Activated naive CD4-positive, alpha-beta T cell treated with anti-CD3 and anti-CD28 coated beads for 36 hours (primary cell): ENCODE measurements at regions not wholly inside any gene's neighbourhood (a gene's known extent, or its start where the extent isn't known, plus 50 kb on each side); places are given as distances from the start of the nearest gene placed in this dataset.

Source experiments
- CTCF ChIA-PET: fragments of 350-600 bp; sonication (Branson Sonifier 250); formaldehyde crosslinking; loops from one replicate; lab custom pipeline; 2021; ENCODE audit warnings: antibody characterized with exemption; lab: Charles Lee
- DNase-seq: peaks from one replicate; pipeline ENCODE4 v3.0.0-alpha.2; 2020
- H3K27ac Mint-ChIP-seq: one replicate; pipeline ENCODE4 v1.8.0; 2021; ENCODE audit warnings: mild to moderate bottlenecking, mixed read lengths
- H3K27me3 Mint-ChIP-seq: one replicate; pipeline ENCODE4 v1.8.0; 2021; ENCODE audit warnings: low read depth, mixed read lengths
- H3K36me3 Mint-ChIP-seq: one replicate; pipeline ENCODE4 v1.8.0; 2021; ENCODE audit warnings: low read depth, mixed read lengths
- H3K4me1 Mint-ChIP-seq: one replicate; pipeline ENCODE4 v1.8.0; 2021; ENCODE audit warnings: low read depth, mixed read lengths
- H3K4me3 Mint-ChIP-seq: one replicate; pipeline ENCODE4 v1.8.0; 2021; ENCODE audit warnings: mild to moderate bottlenecking, moderate library complexity, mixed read lengths
- H3K9me3 Mint-ChIP-seq: one replicate; pipeline ENCODE4 v1.8.0; 2021; ENCODE audit warnings: mixed read lengths
- intact Hi-C: fragments of 100-400 bp; cut with micrococcal nuclease; formaldehyde crosslinking; loops from one replicate; pipeline ENCODE4 v1.15.1; 2023

GRCh38 chr3:31442755-31443154 lies 90.0 kb upstream of the STT3B start:
- no peaks in the 10 kb centered on the region for H3K27me3 Mint-ChIP-seq
- intact Hi-C loops, result loop anchor here (10.0 kb wide), 1 partner anchor 668 kb away; no protein-coding TSS in a partner anchor
- no peak overlapping the region for H3K27ac Mint-ChIP-seq
- H3K4me3 Mint-ChIP-seq, result no peak overlapping the region
- H3K36me3 Mint-ChIP-seq, result no peaks in the 10 kb centered on the region
- peaks cover 4% of the 10 kb centered on the region for H3K4me1 Mint-ChIP-seq
- H3K9me3 Mint-ChIP-seq, result peaks cover 2% of the 10 kb centered on the region
- CTCF ChIA-PET, result no interaction called here
- no peak for DNase-seq

GRCh38 chr3:31444220-31445142 lies 88.2 kb upstream of the STT3B start:
- CTCF ChIA-PET, result no interaction called here
- peaks cover 3% of the 10 kb centered on the region for H3K36me3 Mint-ChIP-seq
- no peak overlapping the region for H3K4me3 Mint-ChIP-seq
- no peak overlapping the region for H3K27ac Mint-ChIP-seq
- H3K4me1 Mint-ChIP-seq, result peaks cover 15% of the 10 kb centered on the region
- peaks cover 6% of the 10 kb centered on the region for H3K9me3 Mint-ChIP-seq
- H3K27me3 Mint-ChIP-seq, result no peaks in the 10 kb centered on the region
- no peak for DNase-seq
- intact Hi-C loops, result loop anchor here (10.0 kb wide), 1 partner anchor 670 kb away; no protein-coding TSS in a partner anchor

GRCh38 chr3:31445701-31446100 lies 87.0 kb upstream of the STT3B start:
- Mint-ChIP-seq H3K27ac (no peak overlapping the region), H3K4me1 (peaks cover 17% of the 10 kb centered on the region), H3K36me3 (peaks cover 3% of the 10 kb centered on the region), H3K4me3 (no peak overlapping the region), H3K9me3 (peaks cover 6% of the 10 kb centered on the region), H3K27me3 (no peaks in the 10 kb centered on the region)
- intact Hi-C loops, result loop anchor here (10.0 kb wide), 1 partner anchor 671 kb away; no protein-coding TSS in a partner anchor
- DNase-seq, result no peak
- CTCF ChIA-PET, result no interaction called here

GRCh38 chr3:31448035-31448881 lies 84.5 kb upstream of the STT3B start:
- Mint-ChIP-seq H3K27ac (no peak overlapping the region), H3K9me3 (peaks cover 14% of the 10 kb centered on the region), H3K36me3 (peaks cover 3% of the 10 kb centered on the region), H3K27me3 (no peaks in the 10 kb centered on the region), H3K4me3 (no peak overlapping the region), H3K4me1 (peaks cover 17% of the 10 kb centered on the region)
- intact Hi-C loops, result loop anchor here (10.0 kb wide), 1 partner anchor 673 kb away; no protein-coding TSS in a partner anchor
- CTCF ChIA-PET, result interaction anchor here (0.6 to 1.5 kb wide), 4 partner anchors 16 to 354 kb away, joined by 3 to 4 read pairs (median 3); no protein-coding TSS in a partner anchor
- peak; percentile 50 for DNase-seq

GRCh38 chr3:31448882-31449243 lies 83.9 kb upstream of the STT3B start:
- Mint-ChIP-seq H3K4me1 (peaks cover 14% of the 10 kb centered on the region), H3K9me3 (peaks cover 14% of the 10 kb centered on the region), H3K27me3 (no peaks in the 10 kb centered on the region), H3K27ac (no peak overlapping the region), H3K4me3 (no peak overlapping the region), H3K36me3 (peaks cover 3% of the 10 kb centered on the region)
- CTCF ChIA-PET, result interaction anchor here (0.6 to 1.5 kb wide), 3 partner anchors 15 to 354 kb away, joined by 3 read pairs; no protein-coding TSS in a partner anchor
- intact Hi-C loops, result loop anchor here (10.0 kb wide), 1 partner anchor 674 kb away; no protein-coding TSS in a partner anchor
- no peak for DNase-seq

- Mint-ChIP-seq H3K4me3 (no peak overlapping the region), H3K36me3 (peaks cover 3% of the 10 kb centered on the region), H3K27me3 (no peaks in the 10 kb centered on the region), H3K27ac (no peak overlapping the region), H3K4me1 (peaks cover 13% of the 10 kb centered on the region), H3K9me3 (peaks cover 14% of the 10 kb centered on the region)
- DNase-seq, result no peak
- intact Hi-C loops, result loop anchor here (10.0 kb wide), 1 partner anchor 675 kb away; no protein-coding TSS in a partner anchor
- CTCF ChIA-PET, result interaction anchor here (0.6 to 1.5 kb wide), 4 partner anchors 13 to 215 kb away, joined by 3 read pairs; no protein-coding TSS in a partner anchor
These were observed 83.4 kb upstream of the STT3B start for GRCh38 chr3:31449318-31449717.

- no peak overlapping the region for H3K27ac Mint-ChIP-seq
- CTCF ChIA-PET, result interaction anchor here (1.1 kb wide), 1 partner anchor 12 kb away, joined by 3 read pairs; no protein-coding TSS in a partner anchor
- peaks cover 3% of the 10 kb centered on the region for H3K36me3 Mint-ChIP-seq
- intact Hi-C loops, result no loop called here
- no peaks in the 10 kb centered on the region for H3K27me3 Mint-ChIP-seq
- H3K4me1 Mint-ChIP-seq, result peaks cover 13% of the 10 kb centered on the region
- DNase-seq, result no peak
- no peak overlapping the region for H3K4me3 Mint-ChIP-seq
- peaks cover 14% of the 10 kb centered on the region for H3K9me3 Mint-ChIP-seq
These were observed 82.4 kb upstream of the STT3B start for GRCh38 chr3:31450345-31450744.

GRCh38 chr3:31452495-31453106 lies 80.1 kb upstream of the STT3B start:
- intact Hi-C loops, result no loop called here
- CTCF ChIA-PET, result no interaction called here
- no peak overlapping the region for H3K4me3 Mint-ChIP-seq
- no peak overlapping the region for H3K27ac Mint-ChIP-seq
- H3K4me1 Mint-ChIP-seq, result peaks cover 13% of the 10 kb centered on the region
- H3K9me3 Mint-ChIP-seq, result peaks cover 14% of the 10 kb centered on the region
- H3K36me3 Mint-ChIP-seq, result peaks cover 3% of the 10 kb centered on the region
- no peaks in the 10 kb centered on the region for H3K27me3 Mint-ChIP-seq
- no peak for DNase-seq

- CTCF ChIA-PET, result no interaction called here
- Mint-ChIP-seq H3K27me3 (no peaks in the 10 kb centered on the region), H3K9me3 (peaks cover 14% of the 10 kb centered on the region), H3K36me3 (peaks cover 3% of the 10 kb centered on the region), H3K4me1 (peaks cover 12% of the 10 kb centered on the region), H3K4me3 (no peak overlapping the region), H3K27ac (no peak overlapping the region)
- DNase-seq, result no peak
- intact Hi-C loops, result no loop called here
These were observed 79.3 kb upstream of the STT3B start for GRCh38 chr3:31453430-31453829.

- H3K4me3 Mint-ChIP-seq, result no peak overlapping the region
- no peaks in the 10 kb centered on the region for H3K36me3 Mint-ChIP-seq
- CTCF ChIA-PET, result interaction anchor here (0.6 kb wide), 1 partner anchor 566 kb away, joined by 3 read pairs; no protein-coding TSS in a partner anchor
- H3K9me3 Mint-ChIP-seq, result peaks cover 8% of the 10 kb centered on the region
- intact Hi-C loops, result no loop called here
- H3K4me1 Mint-ChIP-seq, result no peaks in the 10 kb centered on the region
- no peak overlapping the region for H3K27ac Mint-ChIP-seq
- no peak for DNase-seq
- no peaks in the 10 kb centered on the region for H3K27me3 Mint-ChIP-seq
These were observed 77.2 kb upstream of the STT3B start for GRCh38 chr3:31455524-31455923.

- no peak overlapping the region for H3K27ac Mint-ChIP-seq
- H3K27me3 Mint-ChIP-seq, result no peaks in the 10 kb centered on the region
- intact Hi-C loops, result no loop called here
- peaks cover 8% of the 10 kb centered on the region for H3K9me3 Mint-ChIP-seq
- H3K4me1 Mint-ChIP-seq, result peaks cover 3% of the 10 kb centered on the region
- no peaks in the 10 kb centered on the region for H3K36me3 Mint-ChIP-seq
- DNase-seq, result no peak
- no peak overlapping the region for H3K4me3 Mint-ChIP-seq
- CTCF ChIA-PET, result no interaction called here
These were observed 76.4 kb upstream of the STT3B start for GRCh38 chr3:31456373-31456772.
